GM21423 (cell line): ENCODE measurements at regions not wholly inside any gene's neighbourhood (a gene's known extent, or its start where the extent isn't known, plus 50 kb on each side); places are given as distances from the start of the nearest gene placed in this dataset.

Experiments used
- ATAC-seq: cut with Tn5 transposase; IDR thresholded peaks from one replicate; pipeline ENCODE4 v1.9.1; 2021; ENCODE audit warnings: mild to moderate bottlenecking, moderate library complexity; ENCODE audit not compliant: unreplicated experiment

GRCh38 chr2:207401338-207401737 is 128.4 kb upstream of the CREB1 start:
- ATAC-seq, result no peak

GRCh38 chr2:207403141-207403540 is 126.6 kb upstream of the CREB1 start:
- no peak for ATAC-seq

GRCh38 chr2:207403950-207404349 is 125.8 kb upstream of the CREB1 start:
- no peak for ATAC-seq

GRCh38 chr2:207405150-207405549 is 124.6 kb upstream of the CREB1 start:
- no peak for ATAC-seq

- ATAC-seq, result peak; percentile 79
Measured at GRCh38 chr2:207408086-207408794, 121.5 kb upstream of the CREB1 start.

GRCh38 chr2:207409517-207409916 is 120.2 kb upstream of the CREB1 start:
- no peak for ATAC-seq

- no peak for ATAC-seq
Measured at GRCh38 chr2:207412787-207413310, 116.9 kb upstream of the CREB1 start.

GRCh38 chr2:207413376-207413907 is 116.3 kb upstream of the CREB1 start:
- no peak for ATAC-seq

- no peak for ATAC-seq
Measured at GRCh38 chr2:207416111-207416510, 113.7 kb upstream of the CREB1 start.

- no peak for ATAC-seq
Measured at GRCh38 chr2:207416900-207417299, 112.9 kb upstream of the CREB1 start.

- ATAC-seq, result no peak
Measured at GRCh38 chr2:207417301-207417718, 112.5 kb upstream of the CREB1 start.

GRCh38 chr2:207418419-207418818 is 111.3 kb upstream of the CREB1 start:
- ATAC-seq, result no peak

GRCh38 chr2:207419331-207419730 is 110.4 kb upstream of the CREB1 start:
- no peak for ATAC-seq

- no peak for ATAC-seq
Measured at GRCh38 chr2:207421671-207422070, 108.1 kb upstream of the CREB1 start.

GRCh38 chr2:207422380-207422779 is 107.4 kb upstream of the CREB1 start:
- ATAC-seq, result no peak

- peak; percentile 99 for ATAC-seq
Measured at GRCh38 chr2:207423886-207424285, 105.9 kb upstream of the CREB1 start.

- no peak for ATAC-seq
Measured at GRCh38 chr2:207427986-207428385, 101.8 kb upstream of the CREB1 start.

GRCh38 chr2:207428573-207428972 is 101.2 kb upstream of the CREB1 start:
- no peak for ATAC-seq

- ATAC-seq, result no peak
Measured at GRCh38 chr2:207432453-207432852, 97.3 kb upstream of the CREB1 start.

- no peak for ATAC-seq
Measured at GRCh38 chr2:207434306-207434705, 95.5 kb upstream of the CREB1 start.

GRCh38 chr2:207434899-207435465 is 94.8 kb upstream of the CREB1 start:
- ATAC-seq, result no peak

- no peak for ATAC-seq
Measured at GRCh38 chr2:207437136-207437523, 92.6 kb upstream of the CREB1 start.
